ENCODE measurements at regions not wholly inside any gene's neighbourhood (a gene's known extent, or its start where the extent isn't known, plus 50 kb on each side); places are given as distances from the start of the nearest gene placed in this dataset.

GRCh38 chr1:208598021-208598420 lies 353.8 kb upstream of the PLXNA2 start:
- no peak for DNase-seq

GRCh38 chr1:208599063-208599462 lies 354.9 kb upstream of the PLXNA2 start:
- no peak for DNase-seq

GRCh38 chr1:208600456-208601190 lies 356.4 kb upstream of the PLXNA2 start:
- DNase-seq, result no peak

DNA sequence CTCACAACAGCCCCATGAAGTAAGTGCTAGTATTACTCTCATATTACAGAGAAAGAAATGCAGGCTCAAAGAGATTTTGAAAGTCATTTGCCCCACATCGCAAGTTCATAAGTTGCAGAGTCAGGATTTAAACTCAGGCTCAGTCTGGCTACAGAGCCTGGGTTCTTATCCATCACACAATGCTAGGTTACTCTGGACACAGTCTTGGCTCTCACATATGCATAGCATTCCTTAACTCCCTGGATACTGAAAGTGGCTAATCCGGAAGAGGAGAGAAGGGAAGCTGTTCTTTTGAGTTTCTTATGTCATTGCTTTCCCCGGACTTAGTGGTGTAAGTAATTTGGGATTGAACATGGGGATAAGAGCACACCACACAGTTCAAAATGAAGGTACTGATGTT lies 357.4 kb upstream of the PLXNA2 start:
- no peak for DNase-seq

DNA sequence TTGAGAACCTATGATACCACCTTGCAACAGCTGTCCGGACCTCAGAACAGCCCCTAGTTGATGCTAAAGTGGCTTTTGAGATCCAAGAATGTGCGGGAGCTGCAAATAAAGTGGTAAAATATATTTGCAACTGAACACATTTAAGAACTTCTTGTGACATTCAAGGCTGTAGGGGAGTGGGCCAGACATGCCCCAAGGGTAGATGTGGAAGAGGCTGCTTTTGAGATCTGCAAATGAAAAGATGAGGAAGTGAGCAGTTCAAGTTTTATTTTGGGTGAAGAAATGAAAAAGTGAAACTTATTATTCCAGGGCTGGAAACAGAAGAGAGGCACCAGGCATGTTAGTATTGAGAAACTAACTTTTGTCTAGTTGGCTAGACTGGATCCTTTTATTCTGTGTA lies 359.5 kb upstream of the PLXNA2 start:
- DNase-seq, result no peak

GRCh38 chr1:208604295-208604694 lies 360.1 kb upstream of the PLXNA2 start:
- no peak for DNase-seq

GRCh38 chr1:208606959-208607358 lies 362.8 kb upstream of the PLXNA2 start:
- DNase-seq, result no peak

- DNase-seq, result no peak
These were observed 363.4 kb upstream of the PLXNA2 start for GRCh38 chr1:208607616-208608015.

- no peak for DNase-seq
These were observed 370.4 kb upstream of the PLXNA2 start for GRCh38 chr1:208614610-208615009.

GRCh38 chr1:208615371-208615770 lies 371.2 kb upstream of the PLXNA2 start:
- DNase-seq, result no peak

- DNase-seq, result no peak
These were observed 372.6 kb upstream of the PLXNA2 start for GRCh38 chr1:208616776-208617175.

GRCh38 chr1:208628022-208628914 lies 384.1 kb upstream of the PLXNA2 start:
- DNase-seq, result no peak

- DNase-seq, result no peak
These were observed 386.9 kb upstream of the PLXNA2 start for GRCh38 chr1:208631092-208631491.

DNA sequence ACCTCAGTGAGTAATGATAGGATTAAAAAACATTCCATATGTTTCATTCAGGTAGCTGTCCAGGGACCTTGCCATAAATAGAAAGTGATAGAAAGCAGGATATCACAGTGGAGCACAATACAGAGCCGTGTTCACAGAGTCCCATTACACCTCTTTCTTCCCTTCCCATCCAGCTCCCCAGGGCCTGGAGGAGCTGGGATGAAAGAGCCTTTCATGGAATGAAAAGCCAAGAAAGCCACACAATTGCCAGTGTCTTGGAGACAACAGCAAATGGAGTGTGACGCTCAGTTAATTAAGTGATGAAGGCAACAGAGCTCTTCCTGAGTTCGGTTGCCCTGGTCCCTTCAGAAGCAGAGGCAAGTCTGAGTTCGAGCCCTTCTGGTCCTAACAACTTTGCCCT lies 387.3 kb upstream of the PLXNA2 start:
- no peak for DNase-seq

DNA sequence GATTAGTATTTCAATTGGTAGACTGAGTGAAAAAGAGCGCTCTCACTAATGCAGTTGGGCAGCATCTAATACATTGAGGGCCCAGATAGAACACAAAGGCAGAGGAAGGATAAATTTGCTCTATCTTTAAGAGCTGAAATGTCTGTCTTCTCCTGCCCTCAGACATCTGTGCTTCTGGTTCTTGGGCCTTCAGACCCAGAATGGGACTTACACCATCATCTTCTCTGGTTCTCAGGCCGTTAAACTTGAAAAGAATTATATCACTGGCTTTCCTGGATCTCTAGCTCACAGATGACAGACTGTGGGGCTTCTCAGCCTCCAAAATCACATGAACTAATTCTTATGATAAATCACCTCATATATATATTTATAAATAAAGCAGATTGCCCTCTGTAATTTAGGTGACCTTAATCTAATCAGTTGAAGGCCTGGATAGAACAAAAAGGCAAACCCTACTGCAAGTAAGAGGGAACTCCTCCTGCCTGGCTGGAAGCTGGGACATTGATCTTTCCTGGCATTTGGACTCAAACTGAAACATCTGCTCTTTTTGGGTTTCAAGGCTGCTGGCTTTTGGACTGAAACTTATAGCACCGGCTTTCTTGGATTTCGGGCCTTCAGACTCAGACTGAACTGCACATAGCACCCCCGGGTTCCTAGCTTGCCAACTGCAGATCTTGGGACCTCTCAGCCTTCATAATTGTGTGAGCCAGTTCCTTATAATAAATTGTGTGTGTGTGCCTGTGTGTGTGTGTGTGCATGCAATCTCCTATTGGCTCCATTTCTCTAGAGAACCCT lies 390.4 kb upstream of the PLXNA2 start:
- no peak for DNase-seq

GRCh38 chr1:208637181-208637580 lies 393.0 kb upstream of the PLXNA2 start:
- no peak for DNase-seq

- no peak for DNase-seq
These were observed 395.2 kb upstream of the PLXNA2 start for GRCh38 chr1:208639382-208639781.

DNA sequence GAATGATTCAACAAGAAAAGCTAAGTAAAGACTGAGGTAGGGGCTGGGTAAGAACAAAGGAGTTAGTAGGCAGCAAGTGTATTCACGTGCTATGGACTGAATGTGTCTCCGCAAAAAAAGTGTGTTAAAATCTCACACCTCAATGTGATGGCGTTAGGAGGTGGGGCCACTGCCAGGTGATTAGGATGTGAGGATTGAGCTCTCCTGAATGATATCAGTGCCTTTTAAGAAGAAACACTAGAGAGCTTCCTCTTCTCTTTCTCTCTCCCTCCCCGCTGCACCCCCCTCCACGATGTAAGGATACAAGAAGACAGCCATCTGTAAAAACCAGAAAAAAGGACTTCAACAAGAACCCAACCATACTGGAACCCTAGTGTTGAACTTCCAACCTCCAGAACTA lies 396.1 kb upstream of the PLXNA2 start:
- no peak for DNase-seq

DNA sequence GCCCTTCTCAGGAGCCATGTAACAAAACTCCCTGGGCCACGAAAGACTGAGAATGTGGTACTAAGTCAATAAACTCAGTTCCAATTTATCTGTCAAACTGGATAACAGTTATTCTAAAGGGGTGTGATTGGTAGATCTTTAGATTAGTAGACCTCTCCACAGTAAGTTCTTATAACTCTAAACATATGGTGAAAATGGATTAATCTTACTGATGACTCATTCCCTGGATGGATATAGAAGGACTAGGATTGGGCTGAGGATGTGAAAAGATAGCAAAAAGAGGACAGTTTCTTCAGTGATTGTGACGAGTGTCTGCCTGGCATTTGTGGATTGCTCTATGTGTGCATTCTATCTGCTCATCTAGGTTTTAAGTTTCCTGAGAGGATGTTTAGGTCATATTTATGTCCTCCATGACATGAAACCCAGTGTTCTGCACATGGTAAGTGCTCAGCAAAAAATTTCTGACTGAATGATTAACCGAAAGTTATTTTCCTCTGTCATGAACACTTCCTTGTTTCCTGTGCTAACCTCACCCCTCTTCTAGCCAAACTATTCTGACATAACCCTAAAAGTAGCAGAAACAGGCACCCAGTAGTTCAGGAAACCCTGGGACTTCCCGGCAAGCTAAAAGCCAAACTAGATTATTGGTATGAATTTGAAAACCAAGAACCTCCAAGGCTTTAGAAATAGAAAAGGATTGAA lies 397.5 kb upstream of the PLXNA2 start:
- no peak for DNase-seq

DNA sequence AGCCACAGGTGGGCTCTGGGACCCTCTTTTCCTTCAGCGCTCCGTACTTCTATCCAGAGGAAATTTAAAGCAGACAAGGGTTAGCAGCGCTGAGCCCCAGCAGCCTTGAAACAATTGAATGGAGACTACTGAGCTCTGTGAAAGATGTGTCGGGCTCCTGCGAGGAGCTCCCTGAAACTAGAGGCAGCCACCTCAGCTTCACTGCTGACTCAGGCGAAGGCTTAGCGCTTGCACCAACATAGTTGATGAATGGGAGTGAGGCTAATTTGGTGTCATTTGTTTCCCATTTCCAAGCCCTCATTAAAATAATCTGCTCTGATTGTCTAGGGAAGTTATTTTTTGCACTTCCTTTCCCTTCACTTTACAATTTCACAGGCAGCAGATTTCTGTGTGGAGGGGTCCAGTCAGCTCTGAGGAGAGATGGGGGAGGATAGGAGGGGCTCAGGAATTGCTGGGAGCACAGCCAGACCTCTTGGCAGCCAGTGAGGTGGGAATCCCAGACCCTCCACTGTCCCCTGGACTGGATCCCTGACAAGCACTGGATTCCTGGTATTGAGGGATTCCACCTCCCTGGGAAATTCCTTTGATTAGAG lies 398.9 kb upstream of the PLXNA2 start:
- DNase-seq, result no peak

DNA sequence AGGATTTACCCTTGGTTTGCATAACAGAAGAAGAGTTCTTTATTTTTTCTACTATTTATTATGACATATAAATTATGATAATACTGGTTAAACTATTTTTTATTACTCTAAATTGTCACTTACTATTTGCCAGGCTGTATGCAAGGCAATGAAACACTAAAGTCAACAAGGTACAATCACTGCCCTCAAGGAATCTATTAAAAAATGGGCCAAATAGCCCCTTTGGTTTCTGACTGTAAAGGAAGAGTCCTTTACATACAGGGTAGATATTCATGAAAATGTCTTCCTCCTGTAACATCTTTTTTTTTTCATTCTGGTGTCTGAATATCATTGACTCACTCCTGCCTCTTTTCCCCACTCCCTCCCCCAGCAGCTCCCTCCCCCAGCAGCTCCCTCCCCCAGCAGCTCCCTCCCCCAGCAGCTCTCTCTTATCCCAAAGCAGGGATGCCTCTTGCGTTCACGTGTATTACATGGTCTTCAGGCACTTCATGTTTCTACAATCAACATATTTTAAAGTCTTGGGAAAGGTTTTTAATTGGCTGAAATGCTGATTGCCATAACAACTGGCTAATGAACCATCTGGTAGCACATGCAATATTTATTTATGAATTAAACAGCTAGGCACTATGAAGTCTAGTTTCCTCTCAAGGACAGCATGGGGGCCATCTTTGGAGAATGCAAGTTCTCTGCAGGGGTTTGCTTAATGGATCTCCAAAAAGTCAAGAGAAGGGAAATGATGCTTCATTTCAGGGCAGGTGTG lies 400.4 kb upstream of the PLXNA2 start:
- DNase-seq, result peak; percentile 5

DNA sequence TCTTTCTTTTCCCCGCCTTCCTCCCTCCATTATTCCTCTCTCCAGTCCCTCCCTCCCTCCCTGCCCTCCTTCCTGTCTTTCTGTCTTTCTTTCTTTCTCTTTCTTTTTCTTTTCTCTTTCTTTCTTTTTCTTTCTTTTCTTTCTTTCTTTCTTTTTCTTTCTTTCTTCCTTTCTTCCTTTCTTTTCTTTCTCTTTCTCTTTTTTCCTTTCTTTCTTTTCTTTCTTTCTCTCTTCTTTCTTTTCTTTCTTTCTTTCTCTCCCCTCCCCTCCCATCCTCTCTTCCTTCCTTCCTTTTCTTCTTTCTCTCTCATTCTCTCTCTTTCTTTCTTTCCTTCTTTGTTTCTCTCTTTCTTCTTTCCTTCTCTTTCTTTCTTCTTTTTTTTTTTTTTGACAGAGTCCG lies 402.2 kb upstream of the PLXNA2 start:
- no peak for DNase-seq

All from NCI-H1694 treated with DMSO at 0.1 percent for 48 hours (cell line).